Ovary (tissue), 7 donors: ENCODE measurements at regions not wholly inside any gene's neighbourhood (a gene's known extent, or its start where the extent isn't known, plus 50 kb on each side); places are given as distances from the start of the nearest gene placed in this dataset.

Experiments
- DNase-seq, 5 donors: peaks; one replicate each; pipeline ENCODE4 v3.0.0-alpha.2; 2019 to 2020
- H3K27ac ChIP-seq, 2 donors: fragments of 200-600 bp; one replicate each; pipeline versions ENCODE4 v1.5.1 to v1.8.0; 2019 to 2022
- H3K27me3 ChIP-seq: fragments of 200-600 bp; one replicate; pipeline ENCODE4 v1.8.0; 2022
- H3K36me3 ChIP-seq: fragments of 200-600 bp; sonication (generic); one replicate; pipeline ENCODE4 v1.5.1; 2019
- H3K4me1 ChIP-seq: one replicate; pipeline ENCODE4 v1.8.1; 2013; ENCODE audit warnings: mild to moderate bottlenecking, moderate library complexity; ENCODE audit not compliant: insufficient read depth
- H3K4me3 ChIP-seq: fragments of 200-600 bp; sonication (generic); one replicate; pipeline ENCODE4 v1.5.1; 2017
- H3K9me3 ChIP-seq, 2 donors: fragments of 200-600 bp in 1 of 2; sonication (generic) in 1 of 2; one replicate each; pipeline versions ENCODE4 v1.5.1 to v1.8.1; 2013 to 2019; ENCODE audit warnings: mild to moderate bottlenecking in 1 of 2, moderate library complexity in 1 of 2
- EP300 ChIP-seq: sonication (generic); formaldehyde crosslinking; IDR thresholded peaks from one replicate; pipeline ENCODE4 v1.6.1; 2017; ENCODE audit warnings: antibody characterized with exemption
- POLR2A ChIP-seq: fragments of 450-650 bp; IDR thresholded peaks from one replicate; pipeline ENCODE4 v1.6.1; 2017; ENCODE audit warnings: antibody characterized with exemption, mild to moderate bottlenecking, moderate library complexity
- WGBS, 3 donors: extraction: QIAGEN DNeasy Blood & Tissue Kit in 1 of 3; methylation state at CpG; one replicate each; pipeline versions ENCODE4 v1.1.5 to v1.1.7; 2013 to 2017; 5-methylcytosine and 5-hydroxymethylcytosine counted together
- intact Hi-C, 4 donors: fragments of 100-400 bp; cut with DNase I; formaldehyde crosslinking; loops; one replicate each; pipeline versions ENCODE4 v1.11.0 to v1.15.1; 2022 to 2023
- TF ChIP-seq, protein P1 (sequence below), 3 donors: fragments of 450-650 bp in 2 of 3; fragments of 200-600 bp in 1 of 3; IDR thresholded peaks; one replicate each; pipeline versions ENCODE4 v1.5.1 to v1.8.0; 2016 to 2022; ENCODE audit warnings: antibody characterized with exemption in 3 of 3, mild to moderate bottlenecking in 1 of 3
- donor health status: DM: no; HTN: no; CAD: no; lungs with moderate emphysema.
- donor health status: DM: no; HTN: no; CAD: no.
- donor health status: Bipolar disorder and iron deficiency.
- donor health status: DM: no; HTN: no; CAD: no.
- donor health status: DM: yes; HTN: yes; CAD: no.

DNA sequence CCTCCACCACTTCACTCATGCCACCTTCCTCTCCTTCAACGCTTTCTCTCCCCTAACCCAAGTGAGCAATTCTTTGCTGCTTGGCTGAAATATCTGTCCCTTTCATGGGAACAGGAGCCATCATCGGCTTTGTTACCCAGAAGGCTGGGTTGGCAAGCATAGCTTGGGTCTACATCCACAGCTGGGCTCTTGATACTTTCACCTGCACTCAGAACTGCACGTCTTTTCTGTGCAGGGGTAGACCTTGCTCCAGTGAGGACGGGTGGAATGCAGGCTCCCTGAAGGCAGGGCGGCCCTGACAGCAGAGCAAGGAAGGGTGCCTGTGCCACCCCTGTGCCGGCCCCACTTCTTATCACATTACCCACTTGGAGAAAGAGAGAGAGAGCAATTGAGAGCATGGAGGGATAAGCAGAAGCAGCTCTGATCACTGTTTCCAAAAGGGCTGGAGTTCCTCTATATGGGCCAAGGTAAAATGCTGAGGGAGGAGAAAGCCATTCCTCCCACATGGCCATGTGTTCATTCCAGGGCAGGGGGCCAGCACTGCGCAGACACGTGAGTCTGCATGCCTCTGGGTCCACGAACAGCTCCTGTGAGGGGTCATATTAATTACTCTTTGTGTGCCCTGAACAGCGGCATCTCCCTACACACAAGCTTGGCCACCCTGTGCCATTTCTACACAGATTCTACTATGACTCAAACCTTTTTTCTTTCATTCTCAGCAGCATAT is 181.8 kb downstream of the BUD13 start:
- peak; percentile 38 to 84 (median 54) for DNase-seq

DNA sequence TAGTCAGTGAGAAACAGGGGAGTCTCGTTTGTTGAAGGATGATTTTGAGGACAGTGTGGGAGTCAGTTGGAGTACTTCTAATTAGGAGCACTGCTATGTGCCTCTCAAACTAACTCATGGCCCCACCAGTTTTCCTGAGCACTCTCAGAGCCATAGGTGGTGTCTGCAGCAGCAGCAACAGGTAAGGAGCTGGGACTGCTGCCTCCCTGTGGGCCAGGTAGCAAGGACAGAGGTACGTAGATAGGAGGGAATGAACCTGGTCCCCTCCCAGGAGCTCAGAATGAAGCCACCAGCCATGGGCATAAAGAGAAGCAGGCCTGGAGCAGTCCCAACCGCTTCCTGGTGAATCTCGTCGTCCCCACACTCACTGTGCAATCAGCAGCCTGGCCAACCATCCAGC is 183.4 kb downstream of the BUD13 start:
- Histone ChIP-seq H3K4me3 (no peak overlapping the region), H3K27ac (no peak overlapping the region), H3K4me1 (peaks cover 12% of the 10 kb centered on the region), H3K9me3 (no peaks in the 10 kb centered on the region), H3K36me3 (no peaks in the 10 kb centered on the region), H3K27me3 (no peaks in the 10 kb centered on the region)
- DNase-seq, result no peak
- intact Hi-C loops, result no loop called here
- WGBS, 3 donors, result 89 to 90% (median 90%) methylated on average over 5 of the region's 5 CpGs
- TF ChIP-seq, protein P1, sequence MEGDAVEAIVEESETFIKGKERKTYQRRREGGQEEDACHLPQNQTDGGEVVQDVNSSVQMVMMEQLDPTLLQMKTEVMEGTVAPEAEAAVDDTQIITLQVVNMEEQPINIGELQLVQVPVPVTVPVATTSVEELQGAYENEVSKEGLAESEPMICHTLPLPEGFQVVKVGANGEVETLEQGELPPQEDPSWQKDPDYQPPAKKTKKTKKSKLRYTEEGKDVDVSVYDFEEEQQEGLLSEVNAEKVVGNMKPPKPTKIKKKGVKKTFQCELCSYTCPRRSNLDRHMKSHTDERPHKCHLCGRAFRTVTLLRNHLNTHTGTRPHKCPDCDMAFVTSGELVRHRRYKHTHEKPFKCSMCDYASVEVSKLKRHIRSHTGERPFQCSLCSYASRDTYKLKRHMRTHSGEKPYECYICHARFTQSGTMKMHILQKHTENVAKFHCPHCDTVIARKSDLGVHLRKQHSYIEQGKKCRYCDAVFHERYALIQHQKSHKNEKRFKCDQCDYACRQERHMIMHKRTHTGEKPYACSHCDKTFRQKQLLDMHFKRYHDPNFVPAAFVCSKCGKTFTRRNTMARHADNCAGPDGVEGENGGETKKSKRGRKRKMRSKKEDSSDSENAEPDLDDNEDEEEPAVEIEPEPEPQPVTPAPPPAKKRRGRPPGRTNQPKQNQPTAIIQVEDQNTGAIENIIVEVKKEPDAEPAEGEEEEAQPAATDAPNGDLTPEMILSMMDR (IDR thresholded peaks at IDR 0.05), result no peak
- TF ChIP-seq EP300, result no peak
- no peak for TF ChIP-seq POLR2A

More for the DNA sequence above, 181.8 kb downstream of the BUD13 start:
- Histone ChIP-seq H3K27ac (no peak overlapping the region), H3K36me3 (no peaks in the 10 kb centered on the region), H3K4me1 (peaks cover 12% of the 10 kb centered on the region), H3K9me3 (no peaks in the 10 kb centered on the region), H3K27me3 (no peaks in the 10 kb centered on the region), H3K4me3 (no peak overlapping the region)
- intact Hi-C loops, result no loop called here
- WGBS, 3 donors, result 36 to 43% (median 38%) methylated on average over 10 of the region's 10 CpGs
- TF ChIP-seq, protein P1 (IDR thresholded peaks at IDR 0.05), result no peak
- TF ChIP-seq POLR2A, result no peak
- TF ChIP-seq EP300, result no peak

DNA sequence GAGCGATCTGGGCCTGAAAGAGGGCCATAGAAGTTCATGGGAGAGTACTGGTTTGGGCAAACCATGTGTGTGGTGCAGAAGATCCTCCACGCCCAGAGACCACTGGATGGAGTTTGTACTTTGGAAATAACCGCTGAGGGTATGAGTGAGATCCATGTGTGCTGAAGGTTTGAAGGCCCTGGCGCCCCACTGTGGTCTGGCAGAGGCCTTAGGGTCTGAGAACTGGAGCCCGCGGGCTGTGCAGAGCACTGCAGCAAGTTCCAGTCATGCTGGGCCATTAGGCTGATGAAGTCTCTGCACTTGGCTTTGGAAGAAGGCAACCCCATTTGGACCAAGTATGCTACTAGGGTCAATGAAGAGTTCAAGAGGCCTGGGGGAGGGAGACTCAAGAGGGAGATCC is 186.4 kb downstream of the BUD13 start:
- DNase-seq, result no peak
- H3K9me3 ChIP-seq, result no peaks in the 10 kb centered on the region
- peaks cover 10% of the 10 kb centered on the region for H3K4me1 ChIP-seq
- no peaks in the 10 kb centered on the region for H3K27me3 ChIP-seq
- whole genome bisulfite sequencing, 3 donors, result 82 to 91% (median 89%) methylated on average over 6 of the region's 6 CpGs
- H3K36me3 ChIP-seq, result no peaks in the 10 kb centered on the region
- TF ChIP-seq EP300 (no peak), POLR2A (no peak)
- TF ChIP-seq, protein P1 (IDR thresholded peaks at IDR 0.05), result no peak
- H3K27ac ChIP-seq, result no peak overlapping the region
- intact Hi-C loops, result no loop called here
- H3K4me3 ChIP-seq, result no peak overlapping the region

DNA sequence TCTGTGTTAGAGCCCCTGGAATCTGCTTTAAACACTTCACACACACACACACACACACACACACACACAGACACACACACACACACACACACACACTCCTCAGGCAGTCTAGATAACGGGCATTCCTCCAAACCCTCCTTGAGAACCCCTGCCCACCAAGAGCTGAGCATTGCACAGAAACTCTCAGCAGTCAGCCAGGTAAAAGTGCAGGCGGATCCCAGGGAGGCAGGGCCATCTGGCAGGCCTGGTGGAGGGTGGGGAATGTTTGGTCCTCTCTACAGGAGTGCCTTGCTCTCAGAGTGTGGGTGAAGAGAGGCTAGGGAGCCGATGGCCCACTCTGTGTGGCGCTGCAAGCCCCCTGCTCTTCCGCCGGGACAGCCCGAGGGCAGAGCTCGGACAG is 190.2 kb downstream of the BUD13 start:
- Histone ChIP-seq H3K9me3 (no peaks in the 10 kb centered on the region), H3K27ac (no peak overlapping the region), H3K27me3 (no peaks in the 10 kb centered on the region), H3K4me1 (no peaks in the 10 kb centered on the region), H3K36me3 (no peaks in the 10 kb centered on the region), H3K4me3 (no peak overlapping the region)
- 87 to 91% (median 89%) methylated on average over 8 of the region's 8 CpGs for WGBS, 3 donors
- intact Hi-C loops, result no loop called here
- no peak for DNase-seq
- TF ChIP-seq, protein P1 (IDR thresholded peaks at IDR 0.05), result no peak
- TF ChIP-seq EP300, result no peak
- TF ChIP-seq POLR2A, result no peak
